Tibial nerve (tissue), 4 donors: ENCODE measurements at regions not wholly inside any gene's neighbourhood (a gene's known extent, or its start where the extent isn't known, plus 50 kb on each side); places are given as distances from the start of the nearest gene placed in this dataset.

Source experiments
- CTCF ChIP-seq, 5 experiments: fragments of 200-600 bp in 3 of 5; fragments of 450-650 bp in 2 of 5; sonication (generic) in 3 of 5; IDR thresholded peaks; one replicate each; pipeline ENCODE4 v1.5.1; 2016 to 2019; ENCODE audit warnings: antibody characterized with exemption in 5 of 5, mild to moderate bottlenecking in 3 of 5, moderate library complexity in 2 of 5
- EP300 ChIP-seq, 2 donors: sonication (generic); formaldehyde crosslinking; IDR thresholded peaks; one replicate each; pipeline ENCODE4 v1.6.1; 2017; ENCODE audit warnings: antibody characterized with exemption in 2 of 2, mild to moderate bottlenecking in 1 of 2
- POLR2A ChIP-seq, 2 donors: fragments of 450-650 bp; IDR thresholded peaks; one replicate each; pipeline ENCODE4 v1.6.1; 2017; ENCODE audit warnings: antibody characterized with exemption in 2 of 2, mild to moderate bottlenecking in 2 of 2, moderate library complexity in 2 of 2

GRCh38 chr9:72427801-72428200 lies 62.8 kb upstream of the ZFAND5 start:
- TF ChIP-seq CTCF (IDR thresholded peaks at IDR 0.05) (no peak), EP300 (IDR thresholded peaks at IDR 0.05) (no peak), POLR2A (IDR thresholded peaks at IDR 0.05) (no peak)
